B cell (primary cell): ENCODE measurements at regions not wholly inside any gene's neighbourhood (a gene's known extent, or its start where the extent isn't known, plus 50 kb on each side); places are given as distances from the start of the nearest gene placed in this dataset.

Experiments used
- EZH2 ChIP-seq: IDR thresholded peaks from 2 replicates; pipeline ENCODE4 v1.6.1; 2012; ENCODE audit warnings: borderline replicate concordance, low read depth, mild to moderate bottlenecking, moderate library complexity, low read length; ENCODE audit not compliant: insufficient read depth, poor library complexity, severe bottlenecking
- TF ChIP-seq, protein P1 (sequence below): fragments of 200-600 bp; IDR thresholded peaks from one replicate; pipeline ENCODE4 v1.8.0; 2022; ENCODE audit warnings: antibody characterized with exemption, mild to moderate bottlenecking

DNA sequence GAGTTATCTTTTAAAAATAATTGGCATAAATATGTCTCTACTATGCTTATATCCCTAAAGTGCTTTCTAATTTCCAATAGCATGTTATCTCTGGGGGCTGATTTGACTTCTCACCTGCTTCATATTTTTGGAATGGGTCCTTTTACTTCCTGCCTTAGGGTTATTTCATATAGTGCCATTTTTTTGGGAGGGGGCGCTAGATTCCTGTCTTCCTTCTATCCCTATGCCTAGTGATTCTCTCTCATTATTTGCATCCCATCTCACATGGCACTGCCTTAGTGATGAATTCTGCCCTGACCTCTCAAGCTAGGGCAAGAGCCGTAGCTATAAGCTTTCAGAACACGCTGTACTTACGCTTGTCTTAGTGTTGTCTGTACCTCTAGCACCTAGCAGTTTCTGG lies 150.3 kb upstream of the SLITRK3 start:
- TF ChIP-seq, protein P1, sequence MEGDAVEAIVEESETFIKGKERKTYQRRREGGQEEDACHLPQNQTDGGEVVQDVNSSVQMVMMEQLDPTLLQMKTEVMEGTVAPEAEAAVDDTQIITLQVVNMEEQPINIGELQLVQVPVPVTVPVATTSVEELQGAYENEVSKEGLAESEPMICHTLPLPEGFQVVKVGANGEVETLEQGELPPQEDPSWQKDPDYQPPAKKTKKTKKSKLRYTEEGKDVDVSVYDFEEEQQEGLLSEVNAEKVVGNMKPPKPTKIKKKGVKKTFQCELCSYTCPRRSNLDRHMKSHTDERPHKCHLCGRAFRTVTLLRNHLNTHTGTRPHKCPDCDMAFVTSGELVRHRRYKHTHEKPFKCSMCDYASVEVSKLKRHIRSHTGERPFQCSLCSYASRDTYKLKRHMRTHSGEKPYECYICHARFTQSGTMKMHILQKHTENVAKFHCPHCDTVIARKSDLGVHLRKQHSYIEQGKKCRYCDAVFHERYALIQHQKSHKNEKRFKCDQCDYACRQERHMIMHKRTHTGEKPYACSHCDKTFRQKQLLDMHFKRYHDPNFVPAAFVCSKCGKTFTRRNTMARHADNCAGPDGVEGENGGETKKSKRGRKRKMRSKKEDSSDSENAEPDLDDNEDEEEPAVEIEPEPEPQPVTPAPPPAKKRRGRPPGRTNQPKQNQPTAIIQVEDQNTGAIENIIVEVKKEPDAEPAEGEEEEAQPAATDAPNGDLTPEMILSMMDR, result no peak
- no peak for TF ChIP-seq EZH2
